ENCODE measurements at regions not wholly inside any gene's neighbourhood (a gene's known extent, or its start where the extent isn't known, plus 50 kb on each side); places are given as distances from the start of the nearest gene placed in this dataset.

GRCh38 chr1:217141711-217142110 lies 418.5 kb upstream of the ESRRG start:
- no peak for DNase-seq
- in situ Hi-C loops (cut with HindIII; ENCODE audit: low pct_ligation_motif_present, low sequenced_read_pairs), result no loop called here
- Histone ChIP-seq H3K27me3 (replicated peaks) (peaks cover 40% of the 10 kb centered on the region), H3K4me3 (ENCODE audit: low read depth, low read length) (no peak overlapping the region), H3K36me3 (replicated peaks) (no peaks in the 10 kb centered on the region), H3K27ac (no peak overlapping the region)
- TF ChIP-seq, protein P1, sequence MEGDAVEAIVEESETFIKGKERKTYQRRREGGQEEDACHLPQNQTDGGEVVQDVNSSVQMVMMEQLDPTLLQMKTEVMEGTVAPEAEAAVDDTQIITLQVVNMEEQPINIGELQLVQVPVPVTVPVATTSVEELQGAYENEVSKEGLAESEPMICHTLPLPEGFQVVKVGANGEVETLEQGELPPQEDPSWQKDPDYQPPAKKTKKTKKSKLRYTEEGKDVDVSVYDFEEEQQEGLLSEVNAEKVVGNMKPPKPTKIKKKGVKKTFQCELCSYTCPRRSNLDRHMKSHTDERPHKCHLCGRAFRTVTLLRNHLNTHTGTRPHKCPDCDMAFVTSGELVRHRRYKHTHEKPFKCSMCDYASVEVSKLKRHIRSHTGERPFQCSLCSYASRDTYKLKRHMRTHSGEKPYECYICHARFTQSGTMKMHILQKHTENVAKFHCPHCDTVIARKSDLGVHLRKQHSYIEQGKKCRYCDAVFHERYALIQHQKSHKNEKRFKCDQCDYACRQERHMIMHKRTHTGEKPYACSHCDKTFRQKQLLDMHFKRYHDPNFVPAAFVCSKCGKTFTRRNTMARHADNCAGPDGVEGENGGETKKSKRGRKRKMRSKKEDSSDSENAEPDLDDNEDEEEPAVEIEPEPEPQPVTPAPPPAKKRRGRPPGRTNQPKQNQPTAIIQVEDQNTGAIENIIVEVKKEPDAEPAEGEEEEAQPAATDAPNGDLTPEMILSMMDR (IDR thresholded peaks at IDR 0.05; ENCODE audit: low read depth, low read length, missing control alignments), result no peak

DNA sequence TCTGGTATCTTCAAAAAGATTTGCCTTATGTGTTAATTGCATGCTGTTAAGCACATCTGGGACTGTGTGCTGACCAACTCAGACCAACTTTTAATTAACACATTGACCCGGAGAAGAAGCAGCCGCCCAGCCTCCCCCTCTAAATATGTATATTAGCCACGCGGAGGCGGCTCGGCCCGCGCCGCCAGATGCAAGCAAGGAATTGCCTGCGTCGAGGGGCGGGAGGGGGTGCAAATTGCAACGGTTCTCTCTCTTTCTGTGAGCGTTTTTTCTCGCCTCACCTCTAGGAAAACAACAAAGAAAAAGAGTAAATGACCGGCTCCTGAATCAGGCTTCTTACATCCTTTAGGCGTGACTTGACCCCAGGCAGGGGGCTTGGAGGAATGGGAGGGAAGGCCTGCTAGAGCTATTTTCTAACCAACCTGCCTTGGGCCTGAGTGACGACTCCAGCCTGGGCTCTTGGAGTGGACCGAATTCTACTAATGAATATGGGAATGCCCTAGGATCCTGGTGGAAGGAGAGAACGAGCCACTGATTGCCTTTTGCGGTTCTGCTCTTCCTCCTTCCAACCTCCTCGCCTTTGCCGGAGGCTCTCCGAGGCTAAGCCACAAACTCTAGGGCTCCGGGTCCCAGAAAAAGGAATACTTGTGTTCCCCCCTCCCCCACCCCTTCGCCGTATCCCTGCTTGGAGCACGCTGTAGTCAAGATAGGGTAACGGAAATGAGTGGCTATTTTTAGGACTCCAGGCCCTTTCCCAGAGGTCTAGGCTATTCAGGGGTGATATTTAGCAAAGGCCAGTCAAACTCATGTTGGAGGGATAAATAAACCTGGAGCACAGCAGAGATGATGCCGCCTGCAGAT lies 417.0 kb upstream of the ESRRG start:
- H3K27ac ChIP-seq, result no peak overlapping the region
- H3K36me3 ChIP-seq (replicated peaks), result no peaks in the 10 kb centered on the region
- no peak overlapping the region for H3K4me3 ChIP-seq (ENCODE audit: low read depth, low read length)
- DNase-seq, result no peak
- H3K27me3 ChIP-seq (replicated peaks), result peaks cover 54% of the 10 kb centered on the region
- in situ Hi-C loops (cut with HindIII; ENCODE audit: low pct_ligation_motif_present, low sequenced_read_pairs), result no loop called here
- TF ChIP-seq, protein P1 (IDR thresholded peaks at IDR 0.05; ENCODE audit: low read depth, low read length, missing control alignments), result no peak

GRCh38 chr1:217139513-217139912 lies 416.3 kb upstream of the ESRRG start:
- in situ Hi-C loops (cut with HindIII; ENCODE audit: low pct_ligation_motif_present, low sequenced_read_pairs), result no loop called here
- H3K27me3 ChIP-seq (replicated peaks), result peaks cover 62% of the 10 kb centered on the region
- H3K4me3 ChIP-seq (ENCODE audit: low read depth, low read length), result no peak overlapping the region
- no peaks in the 10 kb centered on the region for H3K36me3 ChIP-seq (replicated peaks)
- DNase-seq, result no peak
- TF ChIP-seq, protein P1 (IDR thresholded peaks at IDR 0.05; ENCODE audit: low read depth, low read length, missing control alignments), result no peak
- no peak overlapping the region for H3K27ac ChIP-seq

GRCh38 chr1:217138799-217139466 lies 415.7 kb upstream of the ESRRG start:
- Histone ChIP-seq H3K27ac (no peak overlapping the region), H3K4me3 (ENCODE audit: low read depth, low read length) (no peak overlapping the region), H3K27me3 (replicated peaks) (peaks cover 68% of the 10 kb centered on the region), H3K36me3 (replicated peaks) (no peaks in the 10 kb centered on the region)
- TF ChIP-seq, protein P1 (IDR thresholded peaks at IDR 0.05; ENCODE audit: low read depth, low read length, missing control alignments), result no peak
- in situ Hi-C loops (cut with HindIII; ENCODE audit: low pct_ligation_motif_present, low sequenced_read_pairs), result no loop called here
- no peak for DNase-seq

- TF ChIP-seq, protein P1 (IDR thresholded peaks at IDR 0.05; ENCODE audit: low read depth, low read length, missing control alignments), result no peak
- DNase-seq, result no peak
- Histone ChIP-seq H3K36me3 (replicated peaks) (no peaks in the 10 kb centered on the region), H3K4me3 (ENCODE audit: low read depth, low read length) (no peak overlapping the region), H3K27ac (no peak overlapping the region), H3K27me3 (replicated peaks) (peaks cover 72% of the 10 kb centered on the region)
- in situ Hi-C loops (cut with HindIII; ENCODE audit: low pct_ligation_motif_present, low sequenced_read_pairs), result no loop called here
Measured at GRCh38 chr1:217138173-217138765, 415.0 kb upstream of the ESRRG start.
